KMS-11 (cell line): ENCODE measurements at regions not wholly inside any gene's neighbourhood (a gene's known extent, or its start where the extent isn't known, plus 50 kb on each side); places are given as distances from the start of the nearest gene placed in this dataset.

Source experiments
- H2AFZ ChIP-seq: fragments of 200-600 bp; sonication (generic); 2 replicates; pipeline ENCODE4 v1.6.1; 2016; ENCODE audit warnings: antibody characterized with exemption, mixed run types, low read depth
- H3K27ac ChIP-seq: fragments of 200-600 bp; sonication (generic); 2 replicates; pipeline ENCODE4 v1.6.1; 2016; ENCODE audit warnings: mild to moderate bottlenecking, mixed run types
- H3K27me3 ChIP-seq: fragments of 200-600 bp; sonication (generic); 2 replicates; pipeline ENCODE4 v1.6.1; 2017; ENCODE audit warnings: mild to moderate bottlenecking, low read depth, mixed run types, moderate library complexity; ENCODE audit not compliant: insufficient read depth
- H3K36me3 ChIP-seq: fragments of 200-600 bp; sonication (generic); 2 replicates; pipeline ENCODE4 v1.6.1; 2017; ENCODE audit warnings: mild to moderate bottlenecking, mixed run types; ENCODE audit not compliant: insufficient read depth
- H3K4me1 ChIP-seq: fragments of 200-600 bp; sonication (generic); 2 replicates; pipeline ENCODE4 v1.6.1; 2016; ENCODE audit warnings: mild to moderate bottlenecking, low read depth, mixed run types; ENCODE audit not compliant: poor library complexity, severe bottlenecking
- H3K4me2 ChIP-seq: fragments of 200-600 bp; sonication (generic); 2 replicates; pipeline ENCODE4 v1.7.0; 2016; ENCODE audit warnings: mild to moderate bottlenecking, mixed run types
- H3K4me3 ChIP-seq: fragments of 200-600 bp; sonication (generic); IDR thresholded peaks from 2 replicates; pipeline ENCODE4 v1.6.1; 2017; ENCODE audit warnings: low read depth, low read length, mixed read lengths; ENCODE audit not compliant: insufficient read depth
- H3K79me2 ChIP-seq: fragments of 200-600 bp; sonication (generic); 2 replicates; pipeline ENCODE4 v1.6.1; 2016; ENCODE audit warnings: low read depth, mixed run types; ENCODE audit not compliant: insufficient read depth
- H3K9ac ChIP-seq: fragments of 200-600 bp; sonication (generic); 2 replicates; pipeline ENCODE4 v1.6.1; 2016; ENCODE audit warnings: mild to moderate bottlenecking, mixed run types
- H4K20me1 ChIP-seq: fragments of 200-600 bp; sonication (generic); 2 replicates; pipeline ENCODE4 v1.6.1; 2016; ENCODE audit warnings: mild to moderate bottlenecking, mixed run types; ENCODE audit not compliant: insufficient read depth
- CTCF ChIP-seq: fragments of 200-600 bp; sonication (generic); conservative IDR thresholded peaks from 2 replicates; pipeline ENCODE4 v1.6.1; 2017; ENCODE audit warnings: low read depth, mild to moderate bottlenecking, antibody characterized with exemption, low read length, moderate library complexity, mixed read lengths

GRCh38 chr1:31522556-31522845, 53.8 kb upstream of the TINAGL1 start:
- Histone ChIP-seq H3K4me1 (no peaks in the 10 kb centered on the region), H3K36me3 (no peaks in the 10 kb centered on the region)
- no peak for TF ChIP-seq CTCF

DNA sequence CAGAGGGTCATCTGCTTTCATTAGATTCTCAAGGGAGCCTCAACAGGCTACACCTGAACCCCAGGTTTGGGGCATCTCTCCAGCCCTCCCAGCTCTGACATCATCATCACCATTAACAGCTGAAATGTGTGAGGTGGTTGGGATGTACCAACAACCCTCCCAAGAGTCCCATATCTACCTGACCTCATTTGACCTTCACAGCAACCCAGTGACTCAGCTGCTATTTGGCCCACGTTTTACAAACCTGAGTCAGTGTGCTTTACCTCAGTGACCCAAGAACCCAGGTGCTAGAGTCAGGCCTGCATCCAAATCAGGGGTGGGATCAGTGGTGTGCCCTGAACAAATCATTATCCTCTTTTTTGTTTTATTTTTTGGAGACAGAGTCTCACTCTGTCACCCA, 53.3 kb upstream of the TINAGL1 start:
- Histone ChIP-seq H3K4me3 (no peak overlapping the region), H3K4me2 (no peak overlapping the region), H4K20me1 (no peaks in the 10 kb centered on the region), H3K27ac (no peak overlapping the region), H3K4me1 (no peaks in the 10 kb centered on the region), H3K9ac (no peak overlapping the region), H2AFZ (no peak overlapping the region), H3K36me3 (no peaks in the 10 kb centered on the region), H3K79me2 (no peaks in the 10 kb centered on the region), H3K27me3 (no peaks in the 10 kb centered on the region)
- no peak for TF ChIP-seq CTCF

More at GRCh38 chr1:31522556-31522845, 53.8 kb upstream of the TINAGL1 start:
- Histone ChIP-seq H4K20me1 (no peaks in the 10 kb centered on the region), H3K9ac (no peak overlapping the region), H3K4me2 (no peak overlapping the region), H2AFZ (no peak overlapping the region), H3K27ac (no peak overlapping the region), H3K4me3 (no peak overlapping the region), H3K79me2 (no peaks in the 10 kb centered on the region), H3K27me3 (no peaks in the 10 kb centered on the region)

DNA sequence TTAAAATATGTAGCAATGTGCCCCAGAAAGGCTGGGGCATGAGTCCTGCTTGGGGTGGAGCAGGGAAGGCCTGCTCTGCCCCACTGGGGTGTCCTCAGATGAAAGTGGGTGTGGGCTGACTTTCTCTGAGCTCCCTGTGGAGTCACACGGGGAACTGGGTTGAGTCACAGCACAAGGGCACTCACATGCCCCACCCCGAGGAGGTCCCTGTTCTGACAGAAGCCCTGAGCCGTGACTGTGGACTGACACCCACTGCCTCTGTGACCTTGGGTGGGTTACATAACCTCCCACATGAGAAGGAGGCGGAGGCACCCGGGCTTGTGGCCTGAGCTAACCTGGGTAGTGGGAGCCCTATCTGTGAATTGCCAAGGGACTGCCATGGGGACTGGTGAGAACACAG, 52.5 kb upstream of the TINAGL1 start:
- Histone ChIP-seq H3K27ac (no peak overlapping the region), H4K20me1 (no peaks in the 10 kb centered on the region), H3K27me3 (no peaks in the 10 kb centered on the region), H2AFZ (no peak overlapping the region), H3K4me2 (no peak overlapping the region), H3K79me2 (no peaks in the 10 kb centered on the region), H3K9ac (no peak overlapping the region), H3K4me3 (no peak overlapping the region), H3K36me3 (no peaks in the 10 kb centered on the region), H3K4me1 (no peaks in the 10 kb centered on the region)
- TF ChIP-seq CTCF: no peak

DNA sequence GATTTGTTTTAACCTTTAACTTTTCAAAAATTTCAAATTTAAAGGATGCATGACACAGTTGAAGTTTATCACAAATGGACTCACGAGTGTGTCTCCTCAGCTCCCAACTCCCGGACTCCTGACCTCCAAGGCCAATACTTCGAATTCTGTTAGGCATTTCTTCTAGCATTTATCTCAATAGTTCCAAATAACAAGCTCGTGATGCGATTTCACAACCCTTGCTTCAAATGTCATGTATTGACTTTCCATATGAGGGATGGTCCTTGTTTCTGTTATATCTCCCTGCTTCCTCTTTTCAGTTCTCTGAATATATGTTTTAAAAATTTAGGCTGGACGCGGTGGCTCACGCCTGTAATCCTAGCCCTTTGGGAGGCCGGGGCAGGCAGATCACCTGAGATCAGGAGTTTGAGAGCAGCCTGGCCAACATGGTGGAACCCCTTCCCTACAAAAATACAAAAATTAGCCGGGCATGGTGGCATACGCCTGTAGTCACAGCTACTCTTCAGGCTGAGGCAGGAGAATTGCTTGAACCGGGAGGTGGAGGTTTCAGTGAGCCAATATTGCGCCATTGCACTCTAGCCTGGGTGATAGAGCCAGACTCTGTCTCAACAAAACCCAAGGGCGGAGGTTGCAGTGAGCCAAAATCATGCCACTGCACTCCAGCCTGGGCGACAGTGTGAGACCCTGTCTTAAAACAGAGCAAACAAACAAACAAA, 52.0 kb upstream of the TINAGL1 start:
- Histone ChIP-seq H3K4me1 (no peaks in the 10 kb centered on the region), H3K27ac (no peak overlapping the region)

More for the DNA sequence above, 52.0 kb upstream of the TINAGL1 start:
- Histone ChIP-seq H4K20me1 (no peaks in the 10 kb centered on the region), H3K9ac (no peak overlapping the region), H3K27me3 (no peaks in the 10 kb centered on the region), H3K4me2 (no peak overlapping the region), H3K36me3 (no peaks in the 10 kb centered on the region), H3K4me3 (no peak overlapping the region), H2AFZ (no peak overlapping the region), H3K79me2 (no peaks in the 10 kb centered on the region)
- TF ChIP-seq CTCF: no peak
